NT2/D1 (cell line): ENCODE measurements at regions not wholly inside any gene's neighbourhood (a gene's known extent, or its start where the extent isn't known, plus 50 kb on each side); places are given as distances from the start of the nearest gene placed in this dataset.

Experiments used
- SUZ12 ChIP-seq: IDR thresholded peaks from 2 replicates; pipeline ENCODE4 v1.6.1; 2011; ENCODE audit not compliant: insufficient read length, insufficient read depth; ENCODE audit errors: extremely low read depth
- YY1 ChIP-seq: IDR thresholded peaks from 2 replicates; pipeline ENCODE4 v1.6.1; 2011; ENCODE audit not compliant: insufficient read length, insufficient read depth
- ZNF274 ChIP-seq: IDR thresholded peaks from 2 replicates; pipeline ENCODE4 v1.6.1; 2011; ENCODE audit warnings: mild to moderate bottlenecking, low read depth, low read length

DNA sequence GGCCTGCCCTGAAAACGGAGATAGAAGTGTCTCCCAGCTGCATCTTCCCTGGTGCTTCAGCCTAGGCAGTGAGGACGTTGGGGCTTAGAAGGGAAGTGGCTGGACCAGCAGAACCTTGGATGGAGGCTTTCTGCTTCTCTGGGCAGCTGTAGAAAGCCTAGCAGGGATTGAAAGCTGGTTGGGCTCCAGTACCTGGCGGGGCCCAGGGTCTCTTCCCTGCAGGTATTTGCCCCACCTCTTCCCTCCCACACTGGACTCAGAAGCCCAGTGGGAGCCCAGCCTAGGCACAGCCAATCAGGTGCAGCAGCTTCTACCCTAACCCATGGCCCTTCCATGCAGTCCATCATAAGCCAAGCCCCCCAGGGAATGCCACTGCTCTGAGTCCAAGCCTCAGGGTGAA is 190.3 kb upstream of the IRX6 start:
- TF ChIP-seq SUZ12 (no peak), YY1 (no peak), ZNF274 (no peak)
